PC-3 (cell line): ENCODE measurements at regions not wholly inside any gene's neighbourhood (a gene's known extent, or its start where the extent isn't known, plus 50 kb on each side); places are given as distances from the start of the nearest gene placed in this dataset.

Experiments used
- CTCF ChIP-seq: fragments of 300-600 bp; sonication (generic); conservative IDR thresholded peaks from 2 replicates; pipeline ENCODE4 v1.5.1; 2017; ENCODE audit warnings: antibody characterized with exemption, low read depth, mild to moderate bottlenecking, low read length
- EZH2phosphoT487 ChIP-seq: fragments of 300-600 bp; sonication (generic); IDR thresholded peaks from 2 replicates; pipeline ENCODE4 v1.6.1; 2018; ENCODE audit warnings: mild to moderate bottlenecking, antibody characterized with exemption, low read length, borderline replicate concordance

- TF ChIP-seq CTCF (no peak), EZH2phosphoT487 (no peak)
Observed at GRCh38 chr10:105697290-105697780, 1056.2 kb downstream of the SORCS3 start.
